GM04504 (cell line): ENCODE measurements at regions not wholly inside any gene's neighbourhood (a gene's known extent, or its start where the extent isn't known, plus 50 kb on each side); places are given as distances from the start of the nearest gene placed in this dataset.
"Not testable (repeated sequence)": the region's sequence is repeated elsewhere in the genome, so short reads cannot be mapped to it uniquely, and the experiment has no call there.

Experiments
- DNase-seq: peaks from one replicate; pipeline ENCODE4 v3.0.0-alpha.2; 2012; ENCODE audit warnings: low read depth

- DNase-seq: no peak
Observed at GRCh38 chr21:18550361-18550760, 146.8 kb upstream of the TMPRSS15 start.

GRCh38 chr21:18553786-18554185, 150.2 kb upstream of the TMPRSS15 start:
- no peak for DNase-seq

GRCh38 chr21:18567770-18568169, 164.2 kb upstream of the TMPRSS15 start:
- DNase-seq: not testable (repeated sequence)

GRCh38 chr21:18588001-18588662, 184.5 kb upstream of the TMPRSS15 start:
- DNase-seq: no peak

- DNase-seq: no peak
Observed at GRCh38 chr21:18601146-18601545, 197.6 kb upstream of the TMPRSS15 start.

- DNase-seq: no peak
Observed at GRCh38 chr21:18602711-18603110, 199.1 kb upstream of the TMPRSS15 start.

- no peak for DNase-seq
Observed at GRCh38 chr21:18603261-18603660, 199.7 kb upstream of the TMPRSS15 start.

- DNase-seq: no peak
Observed at GRCh38 chr21:18603980-18604379, 200.4 kb upstream of the TMPRSS15 start.

- DNase-seq: no peak
Observed at GRCh38 chr21:18608226-18608625, 204.6 kb upstream of the TMPRSS15 start.

GRCh38 chr21:18614303-18614702, 210.7 kb upstream of the TMPRSS15 start:
- no peak for DNase-seq

GRCh38 chr21:18617291-18617690, 213.7 kb upstream of the TMPRSS15 start:
- no peak for DNase-seq

GRCh38 chr21:18620436-18620835, 216.9 kb upstream of the TMPRSS15 start:
- DNase-seq: no peak

- no peak for DNase-seq
Observed at GRCh38 chr21:18622383-18622782, 218.8 kb upstream of the TMPRSS15 start.

GRCh38 chr21:18630446-18630845, 226.9 kb upstream of the TMPRSS15 start:
- no peak for DNase-seq

GRCh38 chr21:18636897-18637296, 233.3 kb upstream of the TMPRSS15 start:
- no peak for DNase-seq

GRCh38 chr21:18646116-18646515, 242.5 kb upstream of the TMPRSS15 start:
- DNase-seq: no peak

GRCh38 chr21:18655931-18656330, 252.3 kb upstream of the TMPRSS15 start:
- no peak for DNase-seq

GRCh38 chr21:18661842-18662241, 258.3 kb upstream of the TMPRSS15 start:
- no peak for DNase-seq

GRCh38 chr21:18663663-18664062, 260.1 kb upstream of the TMPRSS15 start:
- DNase-seq: no peak

GRCh38 chr21:18666725-18667124, 263.1 kb upstream of the TMPRSS15 start:
- no peak for DNase-seq

GRCh38 chr21:18673789-18674188, 270.2 kb upstream of the TMPRSS15 start:
- DNase-seq: no peak

- DNase-seq: no peak
Observed at GRCh38 chr21:18677632-18678031, 274.0 kb upstream of the TMPRSS15 start.

GRCh38 chr21:18705971-18706370, 302.4 kb upstream of the TMPRSS15 start:
- DNase-seq: no peak

GRCh38 chr21:18711662-18712061, 308.1 kb upstream of the TMPRSS15 start:
- no peak for DNase-seq
